AG09319 (cell line): ENCODE measurements at regions not wholly inside any gene's neighbourhood (a gene's known extent, or its start where the extent isn't known, plus 50 kb on each side); places are given as distances from the start of the nearest gene placed in this dataset.
"Not testable (repeated sequence)": the region's sequence is repeated elsewhere in the genome, so short reads cannot be mapped to it uniquely, and the experiment has no call there.

ENCODE experiments used
- DNase-seq: peaks from one replicate; pipeline ENCODE4 v3.0.0-alpha.2; 2010; ENCODE audit warnings: low read depth; ENCODE audit errors: extremely low read depth
- TF ChIP-seq, protein P1 (sequence below): IDR thresholded peaks from 2 replicates; pipeline ENCODE4 v1.5.1; 2011; ENCODE audit warnings: low read depth, mild to moderate bottlenecking, inconsistent platforms, low read length, moderate library complexity

DNA sequence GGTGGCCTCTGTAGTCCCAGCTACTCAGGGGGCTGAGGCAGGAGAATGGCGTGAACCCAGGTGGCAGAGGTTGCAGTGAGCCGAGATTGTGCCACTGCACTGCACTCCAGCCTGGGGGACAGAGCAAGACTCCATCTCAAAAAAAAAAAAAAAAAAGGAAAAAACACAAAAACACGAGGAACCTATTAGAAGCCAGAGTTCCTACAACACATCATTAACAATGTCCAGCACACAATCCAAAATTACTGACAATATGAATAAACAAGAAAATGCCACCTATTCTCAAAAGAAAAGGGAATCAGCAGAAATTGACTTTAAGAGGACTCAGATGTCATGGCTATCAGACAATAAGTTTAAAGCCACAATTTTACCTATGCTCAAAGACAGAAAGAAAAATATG is 57.3 kb upstream of the HS3ST3A1 start:
- DNase-seq, result not testable (repeated sequence)

DNA sequence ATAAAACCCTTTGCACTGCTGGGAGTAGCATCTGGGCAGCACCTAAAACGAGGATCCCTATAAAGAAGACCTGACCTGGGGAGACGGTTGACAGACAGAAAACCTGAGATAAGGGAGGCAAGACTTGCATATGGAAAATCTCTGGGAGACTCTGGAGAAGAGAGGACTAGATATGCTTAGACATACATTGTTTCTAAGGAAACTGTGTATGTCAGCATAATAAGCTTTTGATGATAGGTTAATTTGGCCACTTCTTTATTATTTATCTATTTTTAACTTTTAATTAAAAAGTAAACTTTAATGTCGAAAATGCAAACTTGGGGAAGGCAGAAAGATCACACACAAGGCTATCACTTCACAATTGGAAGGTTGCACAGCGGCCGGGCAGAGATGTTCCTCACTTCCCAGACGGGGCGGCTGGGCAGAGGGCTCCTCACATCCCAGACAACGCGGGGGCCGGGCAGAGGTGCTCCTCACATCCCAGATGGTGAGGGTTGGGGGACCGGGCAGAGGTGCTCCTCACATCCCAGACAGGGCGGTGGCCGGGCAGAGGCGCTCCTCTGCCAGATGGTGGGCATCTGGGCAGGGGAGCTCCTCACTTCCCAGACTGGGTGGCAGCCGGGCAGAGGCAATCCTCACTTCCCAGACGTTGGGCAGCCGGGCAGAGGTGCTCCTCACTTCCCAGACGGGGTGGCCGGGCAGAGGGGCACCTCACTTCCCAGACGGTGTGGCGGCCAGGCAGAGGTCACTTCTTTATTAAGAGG is 64.3 kb upstream of the HS3ST3A1 start:
- DNase-seq, result no peak
- TF ChIP-seq, protein P1, sequence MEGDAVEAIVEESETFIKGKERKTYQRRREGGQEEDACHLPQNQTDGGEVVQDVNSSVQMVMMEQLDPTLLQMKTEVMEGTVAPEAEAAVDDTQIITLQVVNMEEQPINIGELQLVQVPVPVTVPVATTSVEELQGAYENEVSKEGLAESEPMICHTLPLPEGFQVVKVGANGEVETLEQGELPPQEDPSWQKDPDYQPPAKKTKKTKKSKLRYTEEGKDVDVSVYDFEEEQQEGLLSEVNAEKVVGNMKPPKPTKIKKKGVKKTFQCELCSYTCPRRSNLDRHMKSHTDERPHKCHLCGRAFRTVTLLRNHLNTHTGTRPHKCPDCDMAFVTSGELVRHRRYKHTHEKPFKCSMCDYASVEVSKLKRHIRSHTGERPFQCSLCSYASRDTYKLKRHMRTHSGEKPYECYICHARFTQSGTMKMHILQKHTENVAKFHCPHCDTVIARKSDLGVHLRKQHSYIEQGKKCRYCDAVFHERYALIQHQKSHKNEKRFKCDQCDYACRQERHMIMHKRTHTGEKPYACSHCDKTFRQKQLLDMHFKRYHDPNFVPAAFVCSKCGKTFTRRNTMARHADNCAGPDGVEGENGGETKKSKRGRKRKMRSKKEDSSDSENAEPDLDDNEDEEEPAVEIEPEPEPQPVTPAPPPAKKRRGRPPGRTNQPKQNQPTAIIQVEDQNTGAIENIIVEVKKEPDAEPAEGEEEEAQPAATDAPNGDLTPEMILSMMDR, result no peak

- TF ChIP-seq, protein P1, result no peak
- no peak for DNase-seq
These were observed 69.6 kb upstream of the HS3ST3A1 start for GRCh38 chr17:13671341-13671740.

GRCh38 chr17:13671771-13672170 is 70.0 kb upstream of the HS3ST3A1 start:
- DNase-seq, result no peak
- TF ChIP-seq, protein P1, result no peak

GRCh38 chr17:13678361-13678760 is 76.6 kb upstream of the HS3ST3A1 start:
- TF ChIP-seq, protein P1, result no peak
- no peak for DNase-seq

DNA sequence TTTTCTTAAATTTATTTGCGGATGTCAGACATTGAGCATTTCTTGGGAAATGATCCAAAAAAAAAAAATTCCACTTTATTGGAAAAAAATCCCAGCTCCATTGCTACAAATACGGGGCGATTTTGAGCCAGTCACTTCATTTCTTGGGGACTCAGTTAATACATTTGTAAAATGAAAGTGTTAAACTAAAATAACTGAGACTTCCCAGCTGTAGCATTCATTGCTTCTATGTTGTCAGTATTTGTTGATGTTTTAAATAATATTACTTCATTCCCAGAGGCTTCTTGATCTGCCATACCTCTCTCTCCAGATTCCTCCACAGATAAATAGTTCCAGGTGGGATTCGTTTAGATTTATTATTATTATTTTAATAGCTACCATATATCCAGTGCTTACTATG is 77.1 kb upstream of the HS3ST3A1 start:
- TF ChIP-seq, protein P1, result no peak
- no peak for DNase-seq

- DNase-seq, result no peak
- TF ChIP-seq, protein P1, result no peak
These were observed 87.0 kb upstream of the HS3ST3A1 start for GRCh38 chr17:13688716-13689115.

- DNase-seq, result no peak
- TF ChIP-seq, protein P1, result no peak
These were observed 89.1 kb upstream of the HS3ST3A1 start for GRCh38 chr17:13690806-13691205.
